HG03571 (cell line): ENCODE measurements at regions not wholly inside any gene's neighbourhood (a gene's known extent, or its start where the extent isn't known, plus 50 kb on each side); places are given as distances from the start of the nearest gene placed in this dataset.
"Not testable (repeated sequence)": the region's sequence is repeated elsewhere in the genome, so short reads cannot be mapped to it uniquely, and the experiment has no call there.

ENCODE experiments used
- ATAC-seq: cut with Tn5 transposase; IDR thresholded peaks from one replicate; pipeline ENCODE4 v1.9.1; 2021; ENCODE audit not compliant: unreplicated experiment

DNA sequence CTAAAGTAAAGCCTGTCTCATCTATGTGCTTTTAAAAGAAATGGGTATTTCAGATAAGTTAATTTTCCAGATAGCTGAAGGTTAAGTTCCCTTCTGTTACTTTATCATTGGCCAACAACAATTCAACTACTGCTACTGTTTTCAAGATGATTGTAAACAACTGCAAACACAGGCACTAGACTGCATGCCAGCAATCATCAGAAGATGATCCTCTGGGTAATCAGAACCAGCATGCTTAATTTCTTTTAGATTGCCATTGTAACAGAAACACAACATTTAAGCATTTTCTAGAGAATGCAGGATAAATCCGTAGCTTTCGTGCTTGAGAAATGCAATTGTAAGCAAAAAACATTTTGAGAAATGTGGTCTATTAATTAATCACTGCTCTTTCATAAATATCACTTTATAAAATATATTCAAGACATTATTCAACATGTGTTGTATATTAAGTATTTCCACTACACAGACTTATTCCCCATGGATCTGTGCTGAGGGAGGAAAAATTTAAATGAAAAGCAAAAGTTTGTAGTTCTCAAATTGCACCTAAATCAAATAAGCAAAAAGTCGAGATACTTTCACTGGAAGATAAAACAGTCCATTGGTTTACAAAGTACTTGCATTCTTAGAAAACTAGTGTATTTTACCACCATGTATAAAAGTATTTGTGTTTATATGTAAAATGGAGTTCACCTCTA lies 133.7 kb downstream of the ATL2 start:
- no peak for ATAC-seq

DNA sequence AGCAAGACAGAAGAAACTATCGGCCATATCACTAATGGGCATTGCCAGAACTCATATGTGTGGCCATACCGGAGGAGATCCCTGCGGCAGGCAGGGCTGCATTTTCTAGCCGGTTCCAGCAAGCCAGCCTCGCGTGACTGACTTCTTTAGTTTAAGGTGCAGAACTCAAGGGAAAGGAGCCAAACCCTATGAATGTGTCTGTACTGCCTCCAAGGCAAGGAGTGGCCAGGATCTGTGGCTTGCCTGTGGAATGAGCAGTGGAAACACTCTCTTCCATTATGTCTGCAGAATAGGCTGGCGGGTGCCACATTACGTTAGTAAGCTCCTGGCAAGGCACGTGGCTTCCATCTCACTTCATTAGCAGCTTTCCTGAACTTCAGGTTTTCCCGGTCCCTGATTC lies 137.6 kb downstream of the ATL2 start:
- ATAC-seq, result no peak

DNA sequence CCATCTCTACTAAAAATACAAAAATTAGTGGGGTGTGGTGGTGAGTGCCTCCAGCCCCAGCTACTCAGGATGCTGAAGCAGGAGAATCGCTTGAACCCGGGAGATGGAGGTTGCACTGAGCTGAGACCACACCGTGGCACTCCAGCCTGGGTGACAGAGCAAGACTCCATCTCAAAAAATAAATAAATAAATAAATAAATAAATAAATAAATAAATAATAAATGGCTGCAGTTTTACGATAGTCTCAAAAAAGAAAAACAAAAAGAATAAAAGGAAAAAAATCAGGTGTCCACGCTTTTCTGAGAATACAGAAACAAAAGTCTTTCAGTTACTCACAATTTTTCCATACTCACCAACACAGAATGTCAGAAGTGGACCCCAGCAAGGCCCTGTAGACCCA lies 138.4 kb downstream of the ATL2 start:
- ATAC-seq, result not testable (repeated sequence)

DNA sequence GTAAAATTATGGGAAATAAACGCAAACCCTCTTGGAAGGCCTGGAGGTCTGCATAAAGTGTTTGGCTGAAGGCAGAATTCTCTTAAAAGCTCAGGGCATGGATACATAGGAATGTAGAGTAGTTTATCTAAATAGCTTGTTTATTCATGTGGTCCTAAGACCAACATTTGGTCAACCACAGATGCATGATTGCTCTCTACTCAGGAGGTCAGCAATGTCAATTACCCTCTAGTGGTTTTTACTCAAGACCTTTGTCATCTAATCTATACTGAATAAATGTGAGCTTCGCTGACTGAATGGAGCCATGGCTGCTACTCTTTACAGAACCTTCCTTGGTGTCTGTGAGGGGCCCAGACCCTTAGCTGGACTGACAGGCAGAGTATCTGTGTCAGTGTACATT lies 139.8 kb downstream of the ATL2 start:
- ATAC-seq, result no peak

DNA sequence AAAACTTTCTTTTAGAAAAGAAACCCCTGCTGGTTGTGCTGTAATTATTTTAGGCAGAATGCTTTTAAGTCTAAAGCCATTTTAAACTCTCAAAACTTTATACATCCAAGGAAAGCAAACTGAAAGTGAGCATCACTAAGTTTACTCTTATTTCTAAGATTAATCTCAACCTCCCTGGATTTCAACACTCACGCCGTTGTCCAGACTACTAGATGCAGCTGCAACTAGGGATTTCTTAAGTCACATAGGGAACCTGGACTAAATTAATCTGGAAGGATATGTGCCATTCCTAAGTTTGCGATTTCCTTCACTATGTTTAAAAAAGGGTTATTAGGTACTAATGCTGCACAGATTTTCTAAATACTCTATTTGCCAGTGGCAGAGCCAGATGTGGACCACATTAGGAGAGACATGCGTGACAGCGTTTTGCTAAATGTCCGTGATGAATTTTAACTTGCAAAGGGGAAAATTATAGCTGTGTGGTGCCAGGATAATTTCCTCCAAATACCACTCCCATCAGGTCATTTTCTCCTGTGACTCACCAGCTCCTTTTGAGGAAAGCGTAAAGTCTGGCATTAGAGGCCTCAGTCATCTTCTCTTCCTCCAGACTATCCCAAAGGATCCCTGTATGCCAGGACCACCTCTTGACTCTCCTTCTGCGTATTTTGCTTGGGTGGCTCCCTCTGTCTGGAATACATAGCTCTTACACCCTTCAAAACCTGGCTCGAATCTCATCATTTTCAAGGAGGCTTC lies 143.7 kb downstream of the ATL2 start:
- no peak for ATAC-seq

DNA sequence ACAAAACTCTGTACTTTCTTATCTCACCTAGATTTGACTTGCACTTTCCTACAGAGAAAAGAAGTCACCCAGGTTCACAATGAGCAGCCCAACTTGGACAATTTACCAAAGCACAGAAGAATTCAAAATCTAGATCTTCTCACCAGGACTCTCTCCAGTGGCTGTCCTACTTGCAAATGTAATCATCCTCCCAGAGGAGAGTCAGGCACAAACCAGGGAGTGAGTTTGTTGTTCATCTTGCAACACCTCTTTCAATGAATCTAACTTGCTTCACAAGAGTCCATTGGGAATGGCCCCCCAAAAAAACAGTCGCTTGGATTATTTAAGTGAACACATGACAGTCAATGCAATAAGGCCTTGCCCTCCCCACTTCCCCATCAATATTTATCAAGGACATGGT lies 144.6 kb downstream of the ATL2 start:
- no peak for ATAC-seq

DNA sequence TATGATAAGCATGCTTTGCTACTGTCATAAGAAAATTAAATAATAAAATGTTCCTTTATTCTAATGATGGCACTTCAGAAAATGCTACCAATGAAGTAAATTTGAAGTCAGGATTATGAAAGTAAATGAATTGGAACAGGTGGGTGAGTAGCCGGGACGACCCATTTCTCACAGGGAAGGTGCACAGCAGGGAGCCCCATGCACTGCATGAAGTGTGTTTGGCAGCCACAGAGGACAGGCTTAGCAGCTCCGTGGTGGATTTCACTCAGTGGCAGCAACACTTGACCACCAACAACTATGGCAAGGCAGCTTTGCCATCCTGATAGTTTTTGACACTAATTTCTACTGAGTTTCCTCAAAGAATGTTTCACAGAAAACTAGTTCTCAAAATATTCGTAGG lies 146.3 kb downstream of the ATL2 start:
- no peak for ATAC-seq

DNA sequence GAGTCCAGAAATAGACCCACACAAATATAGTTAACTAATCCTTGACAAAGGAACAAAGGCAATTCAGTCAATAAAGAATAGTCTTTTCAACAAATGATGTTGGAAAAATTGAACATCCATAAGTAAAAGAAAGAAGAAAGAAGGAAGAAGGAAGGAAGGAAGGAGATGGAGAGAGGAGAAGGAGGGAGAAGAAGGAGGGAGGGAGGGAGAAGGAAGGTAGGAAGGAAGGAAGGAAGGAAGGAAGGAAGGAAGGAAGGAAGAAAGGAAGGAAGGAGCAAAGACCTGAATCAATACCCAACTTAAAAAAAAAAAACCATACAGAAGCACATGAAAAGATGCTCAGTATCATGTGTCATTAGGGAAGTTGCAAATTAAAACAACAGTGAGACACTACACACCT lies 148.3 kb downstream of the ATL2 start:
- ATAC-seq, result no peak

DNA sequence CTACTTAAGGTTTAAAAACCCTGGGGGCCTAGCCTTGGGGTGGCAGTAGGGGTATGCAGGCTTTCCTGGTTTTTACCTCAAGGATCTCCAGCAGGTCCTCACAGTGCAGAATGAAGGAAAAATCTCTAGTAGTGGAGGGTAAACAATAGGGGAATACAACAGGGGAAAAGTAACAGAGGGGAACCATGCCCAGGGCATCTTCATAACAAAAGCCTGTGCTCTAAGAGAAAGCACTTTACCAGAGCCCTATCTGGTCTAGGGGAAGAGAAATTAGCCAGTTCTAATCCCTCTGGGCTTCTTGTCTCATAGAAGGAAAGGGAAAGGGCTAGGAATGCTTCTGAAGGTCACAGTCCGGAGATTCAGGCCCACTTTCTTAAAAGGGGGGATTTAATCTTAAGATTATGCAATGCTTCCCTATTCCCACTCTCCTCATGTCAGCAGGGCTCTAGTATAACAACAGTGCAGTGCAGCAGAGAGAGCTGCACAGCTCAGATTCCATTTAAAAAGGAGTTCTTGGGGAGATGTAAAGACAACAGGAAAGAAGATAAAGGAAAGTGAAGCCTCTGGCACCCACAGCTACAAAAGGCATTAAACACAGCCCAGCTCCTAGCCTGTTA lies 149.0 kb upstream of the CYP1B1 start:
- no peak for ATAC-seq

DNA sequence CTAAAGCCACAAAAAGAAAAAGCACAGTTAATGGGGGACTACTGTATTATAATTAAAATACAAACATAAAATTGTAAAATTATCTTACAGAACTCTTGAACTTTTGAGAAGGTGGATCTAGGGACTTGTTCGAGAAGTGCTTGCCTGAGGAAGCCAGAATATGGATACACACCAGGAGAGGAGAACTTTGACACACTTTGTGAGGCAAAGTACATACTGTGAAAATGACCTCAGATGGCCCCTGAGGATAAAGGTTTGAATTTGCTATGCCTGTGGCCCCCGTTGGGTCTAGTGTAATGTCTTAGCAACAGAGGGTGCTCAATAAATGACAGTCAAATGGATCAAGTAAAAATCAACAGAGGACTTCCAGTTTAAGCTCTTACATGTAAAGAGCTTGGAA lies 148.2 kb upstream of the CYP1B1 start:
- no peak for ATAC-seq

DNA sequence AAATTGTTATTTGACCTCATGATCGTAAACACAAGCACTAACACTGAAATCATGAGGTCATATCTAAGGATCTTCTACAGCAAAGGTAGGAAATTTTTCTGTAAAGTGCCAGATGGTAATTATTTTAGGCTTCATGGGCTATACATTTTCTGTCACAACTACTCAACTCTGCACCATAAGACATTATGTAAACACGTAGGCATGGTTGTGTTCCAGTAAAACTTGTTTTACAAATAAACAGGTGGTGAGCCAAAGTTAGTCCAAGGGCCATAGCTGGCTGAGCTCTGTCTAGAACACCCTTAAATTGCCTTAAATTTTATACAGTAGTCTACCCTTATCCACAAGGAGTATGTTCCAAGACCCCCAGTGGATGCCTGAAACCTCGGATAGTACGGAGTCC lies 147.3 kb upstream of the CYP1B1 start:
- no peak for ATAC-seq

DNA sequence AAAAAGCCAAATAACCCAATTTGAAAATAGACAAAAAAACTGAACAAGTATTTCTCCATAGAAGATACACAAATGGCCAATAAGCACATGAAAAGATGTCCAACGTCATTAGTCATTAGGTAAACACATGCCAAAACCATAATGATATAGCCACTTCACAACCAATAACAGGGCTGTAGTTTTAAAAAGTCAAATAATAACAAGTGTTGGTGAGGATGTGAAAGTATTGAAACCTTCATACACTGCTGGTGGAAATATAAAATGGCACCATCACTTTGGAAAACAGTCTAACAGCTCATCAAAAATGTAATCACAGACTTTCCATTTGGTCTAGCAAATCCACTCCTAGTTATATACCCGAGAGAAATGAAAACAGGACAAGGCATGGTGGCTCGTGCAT lies 144.2 kb upstream of the CYP1B1 start:
- ATAC-seq, result no peak

DNA sequence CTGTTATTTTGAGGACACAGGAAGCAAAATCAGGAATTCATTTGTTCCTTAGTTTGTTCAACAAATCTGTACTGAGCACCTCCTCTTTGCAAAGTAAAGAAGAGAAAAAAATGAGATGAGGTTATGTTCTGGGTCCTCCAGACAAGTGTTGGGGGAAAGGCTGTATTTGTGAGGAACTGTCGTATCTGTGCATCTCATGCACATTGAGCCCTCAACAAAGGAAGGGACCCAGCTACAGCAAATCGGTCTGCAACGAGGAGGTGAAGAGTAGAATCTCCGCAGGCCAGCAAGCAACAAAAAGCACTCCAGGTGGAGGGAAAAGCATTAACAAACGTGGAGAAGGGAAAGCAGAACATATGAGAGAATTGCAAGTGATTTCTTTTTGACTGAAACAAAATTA lies 143.0 kb upstream of the CYP1B1 start:
- no peak for ATAC-seq

DNA sequence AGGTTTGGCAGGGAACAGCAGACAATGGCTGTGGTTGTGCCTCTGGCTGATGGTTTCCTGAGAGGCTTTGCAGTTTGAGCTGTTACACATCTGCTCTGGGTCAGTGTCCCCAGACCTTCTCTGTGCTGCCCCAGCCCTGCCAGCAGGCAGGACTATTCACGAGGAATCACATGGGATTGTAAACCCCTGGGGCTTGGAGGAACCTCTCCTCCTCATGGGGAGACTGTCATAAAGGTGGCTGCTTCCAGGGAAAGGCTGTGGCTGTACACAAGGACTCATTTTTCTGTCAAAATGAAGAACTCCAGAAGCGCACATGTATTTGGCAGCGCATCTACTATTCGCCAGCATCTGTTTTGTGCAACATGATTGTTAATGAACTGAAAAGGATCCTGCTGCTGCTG lies 142.6 kb upstream of the CYP1B1 start:
- no peak for ATAC-seq

DNA sequence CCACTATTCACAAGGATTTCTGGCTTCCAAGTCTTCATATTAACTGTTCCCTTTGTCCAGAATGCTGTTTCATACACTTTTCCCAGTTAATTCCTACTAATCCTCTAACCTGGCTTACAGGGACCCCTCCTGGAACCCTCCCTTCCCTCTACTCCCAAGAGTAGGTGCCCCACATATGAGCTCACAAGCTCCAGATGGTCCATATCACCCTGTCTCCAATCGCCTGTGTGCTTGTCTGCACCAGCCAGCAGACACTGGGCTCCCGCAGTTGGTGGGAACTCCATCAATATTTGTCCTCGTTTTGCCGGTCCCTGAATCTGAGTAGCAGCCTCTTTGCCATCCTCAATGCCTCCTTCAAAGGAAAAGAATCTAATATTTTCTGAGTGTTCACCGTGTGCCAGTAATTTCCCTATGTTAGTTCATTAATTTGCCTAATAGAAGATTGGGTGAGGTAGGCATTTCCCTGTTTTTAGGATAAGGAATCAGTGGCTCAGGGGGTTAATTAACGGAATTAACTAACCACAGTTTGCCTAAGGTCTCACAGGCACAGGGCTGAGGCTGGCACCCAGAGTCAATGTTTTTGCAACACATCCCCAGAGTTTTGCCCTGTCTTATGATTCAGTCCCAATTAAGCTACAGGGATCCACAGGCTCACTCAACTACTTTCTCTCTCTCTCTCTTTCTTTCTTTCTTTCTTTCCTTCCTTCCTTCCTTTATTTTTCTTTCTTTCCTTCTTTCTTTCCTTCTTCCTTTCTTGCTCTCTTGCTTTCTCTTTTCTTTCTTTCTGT lies 141.6 kb upstream of the CYP1B1 start:
- no peak for ATAC-seq

DNA sequence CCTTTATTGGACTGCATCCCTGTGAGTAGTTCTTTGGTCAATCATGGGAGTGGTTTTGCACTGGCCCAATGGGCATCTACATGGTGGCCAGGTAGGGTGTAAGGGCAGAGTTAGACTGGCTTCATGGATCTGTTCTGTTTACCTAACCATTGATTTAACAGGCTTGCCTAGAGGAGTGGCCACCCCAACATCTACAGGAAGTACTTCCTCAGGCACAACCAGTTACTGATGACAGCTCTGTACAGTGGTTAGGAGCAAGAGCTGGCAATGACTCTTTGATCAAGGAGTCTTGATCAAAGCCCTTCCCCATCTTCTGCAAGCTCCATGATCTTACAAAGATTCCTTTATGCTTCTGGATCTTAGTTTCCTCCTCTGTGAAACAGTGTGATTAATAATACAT lies 140.9 kb upstream of the CYP1B1 start:
- no peak for ATAC-seq

DNA sequence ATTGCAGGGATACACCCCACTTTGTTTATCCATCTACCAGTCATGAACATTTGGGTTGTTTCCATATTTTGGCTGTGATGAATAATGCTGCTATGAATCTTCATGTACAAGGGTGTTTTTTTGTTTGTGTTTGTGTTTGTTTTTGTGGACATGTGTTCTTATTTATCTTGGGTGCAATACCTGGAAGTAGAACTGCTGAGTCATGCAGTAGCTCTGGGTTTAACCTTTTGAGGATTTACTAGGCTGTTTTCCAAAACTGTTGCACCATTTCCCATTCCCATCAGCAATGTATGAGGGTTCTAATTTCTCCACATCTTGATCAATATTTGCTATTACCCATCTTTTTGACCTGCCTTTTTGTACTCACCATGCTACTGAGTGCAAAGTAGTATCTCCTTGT lies 140.0 kb upstream of the CYP1B1 start:
- ATAC-seq, result no peak

DNA sequence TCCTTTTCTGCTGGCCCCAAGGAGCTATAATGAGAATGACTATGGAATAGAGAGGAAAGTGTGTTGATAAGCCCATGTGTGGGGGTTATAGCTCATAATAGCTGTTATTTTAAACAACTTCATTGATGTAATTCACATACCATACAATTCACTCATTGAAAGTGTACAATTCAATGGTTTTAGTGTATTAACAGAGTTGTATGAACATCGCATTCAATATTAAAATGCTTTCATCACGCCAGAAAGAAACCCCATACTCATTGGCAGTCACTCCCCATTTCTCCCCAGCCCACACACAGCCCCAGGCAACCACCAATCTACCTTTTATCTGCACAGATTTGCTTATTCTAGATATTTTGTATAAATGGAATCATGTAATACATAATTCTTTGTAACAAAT lies 139.6 kb upstream of the CYP1B1 start:
- ATAC-seq, result no peak

DNA sequence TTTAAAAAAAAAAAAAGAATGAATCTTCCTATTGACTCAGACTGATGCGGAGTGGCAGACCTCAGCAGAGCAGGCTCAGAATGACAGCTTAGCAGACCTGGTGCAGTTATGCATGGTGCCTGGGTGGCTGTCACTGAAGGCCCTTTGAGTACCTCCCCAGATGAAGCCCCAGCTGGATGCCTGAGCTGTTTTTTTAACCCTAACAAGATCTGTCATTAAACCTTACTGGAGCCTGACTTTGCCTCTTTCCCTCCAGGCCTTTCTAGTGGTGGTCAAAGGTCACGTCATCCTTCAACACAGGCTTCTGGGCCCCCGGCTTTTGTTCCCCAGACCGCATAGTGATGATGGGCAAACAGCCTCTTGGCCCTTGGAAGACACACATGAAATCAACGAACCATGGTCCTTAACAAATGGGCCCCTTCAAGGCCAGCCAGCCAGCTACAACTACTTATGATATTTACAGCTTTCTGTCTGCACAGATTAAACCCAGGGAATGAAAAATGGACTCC lies 138.3 kb upstream of the CYP1B1 start:
- no peak for ATAC-seq

DNA sequence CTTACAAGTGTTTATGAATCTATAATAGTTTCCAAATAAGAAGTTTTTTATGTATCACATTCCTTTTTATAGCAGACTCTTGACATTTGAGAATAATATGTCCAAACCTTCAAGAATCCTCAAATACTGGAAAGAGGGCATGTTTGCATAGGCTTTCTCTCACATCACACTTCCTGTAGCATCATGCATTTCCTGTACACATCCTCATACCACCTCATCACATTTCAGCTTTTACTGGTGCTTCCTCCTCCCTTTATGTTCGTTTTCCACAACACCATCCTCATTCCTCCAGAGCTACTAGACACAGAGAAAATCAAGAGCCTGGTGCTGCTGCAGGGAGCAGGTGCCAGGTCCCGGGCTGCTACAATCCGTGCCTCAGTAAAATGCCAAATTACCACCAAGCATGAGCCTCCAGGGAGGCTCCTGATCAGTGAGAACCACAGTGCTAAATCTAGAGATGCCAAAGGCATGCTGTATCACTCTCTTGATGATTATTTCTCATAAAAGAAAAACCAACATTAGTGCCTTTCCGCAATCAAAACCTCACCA lies 137.7 kb upstream of the CYP1B1 start:
- ATAC-seq, result no peak

DNA sequence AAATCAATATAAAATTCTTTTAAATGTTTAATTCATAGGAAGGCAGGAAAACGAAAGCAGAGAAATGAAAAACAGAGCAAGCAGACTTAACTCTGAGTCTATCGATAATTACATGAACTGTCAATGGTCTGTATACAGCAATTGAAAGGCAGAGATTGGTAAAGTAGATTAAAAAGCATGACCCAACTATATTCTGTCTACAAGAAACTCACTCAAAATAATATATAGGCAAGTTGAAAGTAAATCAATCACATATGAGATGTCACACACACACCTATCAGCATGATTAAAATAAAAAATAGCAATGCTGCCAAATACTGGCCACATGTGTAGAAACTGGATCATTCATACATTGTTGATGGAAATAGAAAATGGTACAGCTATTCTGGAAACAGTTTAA lies 136.4 kb upstream of the CYP1B1 start:
- ATAC-seq, result no peak
